ENCODE measurements at regions not wholly inside any gene's neighbourhood (a gene's known extent, or its start where the extent isn't known, plus 50 kb on each side); places are given as distances from the start of the nearest gene placed in this dataset.
"Not testable (repeated sequence)": the region's sequence is repeated elsewhere in the genome, so short reads cannot be mapped to it uniquely, and the experiment has no call there.

- DNase-seq: no peak
- peaks cover 5% of the 10 kb centered on the region for H3K27me3 ChIP-seq
- intact Hi-C loops (cut with DNase I): no loop called here
- ATAC-seq: no peak
- no peaks in the 10 kb centered on the region for H3K36me3 ChIP-seq
- no peak overlapping the region for H3K4me3 ChIP-seq
- no peak for TF ChIP-seq CTCF (IDR thresholded peaks at IDR 0.05)
- H3K27ac ChIP-seq: no peak overlapping the region
- peaks cover 6% of the 10 kb centered on the region for H3K4me1 ChIP-seq
- H3K9me3 ChIP-seq: no peaks in the 10 kb centered on the region
Measured at GRCh38 chr12:131232036-131232435, 278.3 kb downstream of the ADGRD1 start.

GRCh38 chr12:131232872-131233271 is 279.2 kb downstream of the ADGRD1 start:
- H3K9me3 ChIP-seq; H3K36me3 ChIP-seq; H3K27me3 ChIP-seq; DNase-seq; intact Hi-C loops (cut with DNase I); H3K4me1 ChIP-seq; H3K27ac ChIP-seq; H3K4me3 ChIP-seq; ATAC-seq: not testable (repeated sequence)

GRCh38 chr12:131233850-131234789 is 280.4 kb downstream of the ADGRD1 start:
- DNase-seq; H3K36me3 ChIP-seq; H3K27ac ChIP-seq; H3K9me3 ChIP-seq; intact Hi-C loops (cut with DNase I); ATAC-seq; H3K27me3 ChIP-seq; H3K4me3 ChIP-seq; H3K4me1 ChIP-seq: not testable (repeated sequence)

- H3K9me3 ChIP-seq; DNase-seq; H3K27me3 ChIP-seq; H3K36me3 ChIP-seq; H3K4me3 ChIP-seq; intact Hi-C loops (cut with DNase I); H3K27ac ChIP-seq; H3K4me1 ChIP-seq: not testable (repeated sequence)
- ATAC-seq: peak; percentile 88
Measured at GRCh38 chr12:131234841-131235271, 281.1 kb downstream of the ADGRD1 start.

GRCh38 chr12:131235871-131236271 is 282.2 kb downstream of the ADGRD1 start:
- H3K9me3 ChIP-seq: no peaks in the 10 kb centered on the region
- H3K4me3 ChIP-seq: no peak overlapping the region
- no peak overlapping the region for H3K27ac ChIP-seq
- no peak for TF ChIP-seq CTCF (IDR thresholded peaks at IDR 0.05)
- H3K4me1 ChIP-seq: no peaks in the 10 kb centered on the region
- ATAC-seq: no peak
- no peaks in the 10 kb centered on the region for H3K36me3 ChIP-seq
- intact Hi-C loops (cut with DNase I): no loop called here
- no peak for DNase-seq
- H3K27me3 ChIP-seq: no peaks in the 10 kb centered on the region

GRCh38 chr12:131239384-131240094 is 285.8 kb downstream of the ADGRD1 start:
- no peak overlapping the region for H3K4me3 ChIP-seq
- no peak for DNase-seq
- no peaks in the 10 kb centered on the region for H3K4me1 ChIP-seq
- no peaks in the 10 kb centered on the region for H3K27me3 ChIP-seq
- no peak for ATAC-seq
- H3K36me3 ChIP-seq: no peaks in the 10 kb centered on the region
- no peaks in the 10 kb centered on the region for H3K9me3 ChIP-seq
- intact Hi-C loops (cut with DNase I): no loop called here
- no peak for TF ChIP-seq CTCF (IDR thresholded peaks at IDR 0.05)
- no peak overlapping the region for H3K27ac ChIP-seq

- H3K27me3 ChIP-seq: no peaks in the 10 kb centered on the region
- no peak overlapping the region for H3K4me3 ChIP-seq
- no peaks in the 10 kb centered on the region for H3K9me3 ChIP-seq
- no peaks in the 10 kb centered on the region for H3K36me3 ChIP-seq
- H3K27ac ChIP-seq: no peak overlapping the region
- no peaks in the 10 kb centered on the region for H3K4me1 ChIP-seq
- intact Hi-C loops (cut with DNase I): no loop called here
- no peak for ATAC-seq
- no peak for TF ChIP-seq CTCF (IDR thresholded peaks at IDR 0.05)
- no peak for DNase-seq
Measured at GRCh38 chr12:131241517-131241916, 287.8 kb downstream of the ADGRD1 start.
